ENCODE measurements at regions not wholly inside any gene's neighbourhood (a gene's known extent, or its start where the extent isn't known, plus 50 kb on each side); places are given as distances from the start of the nearest gene placed in this dataset.

DNA sequence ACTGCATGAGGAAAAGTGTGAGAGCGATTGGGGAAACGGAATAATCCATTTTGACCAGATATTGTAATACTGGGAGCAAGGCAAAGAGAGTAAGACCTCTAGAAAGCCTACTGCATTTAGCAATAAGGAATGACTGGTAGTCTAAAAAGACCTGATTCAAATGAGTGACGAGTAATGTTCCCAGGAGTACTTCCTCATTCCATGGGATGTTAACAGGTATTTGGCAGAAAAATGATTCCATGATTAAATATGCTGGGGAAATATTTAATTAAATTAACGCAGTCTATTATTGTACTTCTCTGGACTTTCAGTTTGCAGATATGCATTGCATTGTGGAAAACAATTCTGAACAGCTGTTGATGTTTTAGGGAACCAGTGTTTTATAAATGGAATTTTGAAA, 105.5 kb downstream of the RPE65 start:
- TF ChIP-seq, protein P1, sequence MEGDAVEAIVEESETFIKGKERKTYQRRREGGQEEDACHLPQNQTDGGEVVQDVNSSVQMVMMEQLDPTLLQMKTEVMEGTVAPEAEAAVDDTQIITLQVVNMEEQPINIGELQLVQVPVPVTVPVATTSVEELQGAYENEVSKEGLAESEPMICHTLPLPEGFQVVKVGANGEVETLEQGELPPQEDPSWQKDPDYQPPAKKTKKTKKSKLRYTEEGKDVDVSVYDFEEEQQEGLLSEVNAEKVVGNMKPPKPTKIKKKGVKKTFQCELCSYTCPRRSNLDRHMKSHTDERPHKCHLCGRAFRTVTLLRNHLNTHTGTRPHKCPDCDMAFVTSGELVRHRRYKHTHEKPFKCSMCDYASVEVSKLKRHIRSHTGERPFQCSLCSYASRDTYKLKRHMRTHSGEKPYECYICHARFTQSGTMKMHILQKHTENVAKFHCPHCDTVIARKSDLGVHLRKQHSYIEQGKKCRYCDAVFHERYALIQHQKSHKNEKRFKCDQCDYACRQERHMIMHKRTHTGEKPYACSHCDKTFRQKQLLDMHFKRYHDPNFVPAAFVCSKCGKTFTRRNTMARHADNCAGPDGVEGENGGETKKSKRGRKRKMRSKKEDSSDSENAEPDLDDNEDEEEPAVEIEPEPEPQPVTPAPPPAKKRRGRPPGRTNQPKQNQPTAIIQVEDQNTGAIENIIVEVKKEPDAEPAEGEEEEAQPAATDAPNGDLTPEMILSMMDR (IDR thresholded peaks at IDR 0.05), result no peak
- TF ChIP-seq POLR2A (IDR thresholded peaks at IDR 0.05) (no peak), POLR2AphosphoS5 (IDR thresholded peaks at IDR 0.05) (no peak)

Measured in prostate gland (tissue), 2 donors.